ENCODE measurements at regions not wholly inside any gene's neighbourhood (a gene's known extent, or its start where the extent isn't known, plus 50 kb on each side); places are given as distances from the start of the nearest gene placed in this dataset.

GRCh38 chr13:30074955-30075614, 224.7 kb upstream of the UBL3 start:
- Histone ChIP-seq H3K9me3 (replicated peaks; ENCODE audit: control insufficient read depth, insufficient read depth, low read depth, low read length) (no peaks in the 10 kb centered on the region), H4K20me1 (replicated peaks; ENCODE audit: control insufficient read depth, insufficient read depth, low read length) (no peaks in the 10 kb centered on the region), H3K4me1 (replicated peaks in 1 of 2; ENCODE audit: control insufficient read depth in 2 of 2, insufficient read depth in 2 of 2, low read length in 2 of 2) (no peaks in the 10 kb centered on the region), H3K4me2 (ENCODE audit: insufficient read depth, low read length) (no peak overlapping the region), H3K36me3 (ENCODE audit: control insufficient read depth, insufficient read depth, low read length) (no peaks in the 10 kb centered on the region), H3K27ac (ENCODE audit: extremely low read depth, low read depth, low read length) (no peak overlapping the region), H3K9me1 (ENCODE audit: control insufficient read depth, insufficient read depth, low read length) (no peaks in the 10 kb centered on the region), H2AFZ (ENCODE audit: low read depth, low read length) (no peak overlapping the region), H3K4me3 (no peak overlapping the region), H3K27me3 (ENCODE audit: control insufficient read depth in 2 of 2, insufficient read depth in 2 of 2, low read length in 2 of 2) (peaks cover 0 to 14% of the 10 kb centered on the region in 2 experiments; a peak in 2 of 5 replicates), H3K79me2 (ENCODE audit: control insufficient read depth, insufficient read depth, low read length) (no peaks in the 10 kb centered on the region), H3K9ac (ENCODE audit: insufficient read depth in 1 of 2, low read depth in 2 of 2, low read length in 2 of 2) (no peak overlapping the region)
- ChIA-PET CTCF (ENCODE audit: low intra/inter-chr PET ratio) (no interaction called here), POLR2A (interaction anchor here (0.8 kb wide), 1 partner anchor 542 kb away, joined by 3 read pairs; no protein-coding TSS in a partner anchor)
- intact Hi-C loops (cut with micrococcal nuclease) (no loop called here), in situ Hi-C loops (cut with MboI) (no loop called here)
- TF ChIP-seq NCOA2 (IDR thresholded peaks at IDR 0.05; ENCODE audit: partially characterized antibody in 2 of 2) = no peak
- no peak for TF ChIP-seq ATF7 (IDR thresholded peaks at IDR 0.05)
- no peak for TF ChIP-seq HNRNPK (IDR thresholded peaks at IDR 0.05; ENCODE audit: low read depth, low read length, poor library complexity, severe bottlenecking)
- TF ChIP-seq EHMT2 (IDR thresholded peaks at IDR 0.05) = no peak
- no peak for TF ChIP-seq ZFP1 (CRISPR knock-in tag; IDR thresholded peaks at IDR 0.05)
- TF ChIP-seq ZNF830 (CRISPR knock-in tag; IDR thresholded peaks at IDR 0.05) = no peak
- no peak for TF ChIP-seq MYNN (IDR thresholded peaks at IDR 0.05)
- no peak for TF ChIP-seq MYNN (CRISPR knock-in tag; IDR thresholded peaks at IDR 0.05)
- no peak for TF ChIP-seq CBFA2T3 (IDR thresholded peaks at IDR 0.05)
- TF ChIP-seq ZNF76 (CRISPR knock-in tag; IDR thresholded peaks at IDR 0.05; ENCODE audit: borderline replicate concordance) = no peak
- TF ChIP-seq HOXB6 (CRISPR knock-in tag; IDR thresholded peaks at IDR 0.05; ENCODE audit: borderline replicate concordance) = no peak
- no peak for TF ChIP-seq NFE2 (IDR thresholded peaks at IDR 0.05; ENCODE audit: low read depth)
- TF ChIP-seq ZNF3 (CRISPR knock-in tag; IDR thresholded peaks at IDR 0.05) = no peak
- TF ChIP-seq ZNF121 (CRISPR knock-in tag; conservative IDR thresholded peaks at IDR 0.05) = no peak
- no peak for TF ChIP-seq BDP1 (IDR thresholded peaks at IDR 0.05; ENCODE audit: insufficient read depth, insufficient read length)
- TF ChIP-seq, protein P1, sequence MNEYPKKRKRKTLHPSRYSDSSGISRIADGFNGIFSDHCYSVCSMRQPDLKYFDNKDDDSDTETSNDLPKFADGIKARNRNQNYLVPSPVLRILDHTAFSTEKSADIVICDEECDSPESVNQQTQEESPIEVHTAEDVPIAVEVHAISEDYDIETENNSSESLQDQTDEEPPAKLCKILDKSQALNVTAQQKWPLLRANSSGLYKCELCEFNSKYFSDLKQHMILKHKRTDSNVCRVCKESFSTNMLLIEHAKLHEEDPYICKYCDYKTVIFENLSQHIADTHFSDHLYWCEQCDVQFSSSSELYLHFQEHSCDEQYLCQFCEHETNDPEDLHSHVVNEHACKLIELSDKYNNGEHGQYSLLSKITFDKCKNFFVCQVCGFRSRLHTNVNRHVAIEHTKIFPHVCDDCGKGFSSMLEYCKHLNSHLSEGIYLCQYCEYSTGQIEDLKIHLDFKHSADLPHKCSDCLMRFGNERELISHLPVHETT (CRISPR knock-in tag; conservative IDR thresholded peaks at IDR 0.05 in 1 of 2, IDR thresholded peaks at IDR 0.05 in 1 of 2) = no peak
- no peak for TF ChIP-seq ZNF766 (CRISPR knock-in tag; conservative IDR thresholded peaks at IDR 0.05)
- TF ChIP-seq ZNF431 (CRISPR knock-in tag; IDR thresholded peaks at IDR 0.05) = no peak
- no peak for TF ChIP-seq STAT5A (IDR thresholded peaks at IDR 0.05; ENCODE audit: borderline replicate concordance, low read length)
- ATAC-seq (no peak), DNase-seq (ENCODE audit: extremely low read depth in 1 of 4, low spot score in 3 of 4) (no peak), FAIRE-seq (no peak)
- WGBS (ENCODE audit: insufficient coverage, low coverage, missing lambda C conversion rate) = 5% methylated on average over 10 of the region's 10 CpGs
- BruUV-seq (replicated peaks) = no TSS peak
